GM18861 (cell line): ENCODE measurements at regions not wholly inside any gene's neighbourhood (a gene's known extent, or its start where the extent isn't known, plus 50 kb on each side); places are given as distances from the start of the nearest gene placed in this dataset.

Source experiments
- ATAC-seq: cut with Tn5 transposase; IDR thresholded peaks from one replicate; pipeline ENCODE4 v1.9.1; 2021; ENCODE audit not compliant: unreplicated experiment

- ATAC-seq, result no peak
Observed at GRCh38 chr19:29420482-29421195, 105.2 kb upstream of the VSTM2B start.

- ATAC-seq, result no peak
Observed at GRCh38 chr19:29421196-29421545, 104.6 kb upstream of the VSTM2B start.

GRCh38 chr19:29422047-29422446, 103.7 kb upstream of the VSTM2B start:
- no peak for ATAC-seq

GRCh38 chr19:29422486-29423085, 103.2 kb upstream of the VSTM2B start:
- ATAC-seq, result no peak

GRCh38 chr19:29428071-29428470, 97.7 kb upstream of the VSTM2B start:
- no peak for ATAC-seq

- ATAC-seq, result no peak
Observed at GRCh38 chr19:29429021-29429420, 96.8 kb upstream of the VSTM2B start.

GRCh38 chr19:29429581-29429980, 96.2 kb upstream of the VSTM2B start:
- ATAC-seq, result no peak

GRCh38 chr19:29431332-29431731, 94.5 kb upstream of the VSTM2B start:
- no peak for ATAC-seq

GRCh38 chr19:29432677-29433076, 93.1 kb upstream of the VSTM2B start:
- no peak for ATAC-seq

- ATAC-seq, result no peak
Observed at GRCh38 chr19:29436591-29437103, 89.1 kb upstream of the VSTM2B start.

- ATAC-seq, result no peak
Observed at GRCh38 chr19:29439021-29439420, 86.8 kb upstream of the VSTM2B start.

GRCh38 chr19:29439688-29440550, 85.9 kb upstream of the VSTM2B start:
- no peak for ATAC-seq

GRCh38 chr19:29442094-29442493, 83.7 kb upstream of the VSTM2B start:
- no peak for ATAC-seq

- no peak for ATAC-seq
Observed at GRCh38 chr19:29442910-29443309, 82.9 kb upstream of the VSTM2B start.

GRCh38 chr19:29445246-29445645, 80.5 kb upstream of the VSTM2B start:
- ATAC-seq, result no peak

GRCh38 chr19:29446361-29446760, 79.4 kb upstream of the VSTM2B start:
- no peak for ATAC-seq

GRCh38 chr19:29448046-29448445, 77.7 kb upstream of the VSTM2B start:
- no peak for ATAC-seq

GRCh38 chr19:29449371-29449770, 76.4 kb upstream of the VSTM2B start:
- no peak for ATAC-seq

- no peak for ATAC-seq
Observed at GRCh38 chr19:29450306-29450705, 75.5 kb upstream of the VSTM2B start.

- no peak for ATAC-seq
Observed at GRCh38 chr19:29450812-29451211, 75.0 kb upstream of the VSTM2B start.

- no peak for ATAC-seq
Observed at GRCh38 chr19:29454109-29454508, 71.7 kb upstream of the VSTM2B start.

GRCh38 chr19:29457413-29457812, 68.4 kb upstream of the VSTM2B start:
- ATAC-seq, result no peak
